A673 (cell line): ENCODE measurements at regions not wholly inside any gene's neighbourhood (a gene's known extent, or its start where the extent isn't known, plus 50 kb on each side); places are given as distances from the start of the nearest gene placed in this dataset.
A peak's percentile ranks its signal among the peaks of the same experiment; 100 is the strongest.

ENCODE experiments used
- EZH2 ChIP-seq: fragments of 200-600 bp; sonication (generic); IDR thresholded peaks from 2 replicates; pipeline ENCODE4 v1.6.1; 2017; ENCODE audit warnings: borderline replicate concordance, low read depth, mild to moderate bottlenecking, mixed read lengths, antibody characterized with exemption, low read length; ENCODE audit not compliant: poor library complexity, severe bottlenecking
- TF ChIP-seq, protein P1 (sequence below): fragments of 300-800, 200-600 bp; sonication (generic); conservative IDR thresholded peaks from 2 replicates; pipeline ENCODE4 v1.5.1; 2017; ENCODE audit warnings: low read depth, mild to moderate bottlenecking, antibody characterized with exemption, low read length, moderate library complexity, mixed read lengths

- TF ChIP-seq, protein P1, sequence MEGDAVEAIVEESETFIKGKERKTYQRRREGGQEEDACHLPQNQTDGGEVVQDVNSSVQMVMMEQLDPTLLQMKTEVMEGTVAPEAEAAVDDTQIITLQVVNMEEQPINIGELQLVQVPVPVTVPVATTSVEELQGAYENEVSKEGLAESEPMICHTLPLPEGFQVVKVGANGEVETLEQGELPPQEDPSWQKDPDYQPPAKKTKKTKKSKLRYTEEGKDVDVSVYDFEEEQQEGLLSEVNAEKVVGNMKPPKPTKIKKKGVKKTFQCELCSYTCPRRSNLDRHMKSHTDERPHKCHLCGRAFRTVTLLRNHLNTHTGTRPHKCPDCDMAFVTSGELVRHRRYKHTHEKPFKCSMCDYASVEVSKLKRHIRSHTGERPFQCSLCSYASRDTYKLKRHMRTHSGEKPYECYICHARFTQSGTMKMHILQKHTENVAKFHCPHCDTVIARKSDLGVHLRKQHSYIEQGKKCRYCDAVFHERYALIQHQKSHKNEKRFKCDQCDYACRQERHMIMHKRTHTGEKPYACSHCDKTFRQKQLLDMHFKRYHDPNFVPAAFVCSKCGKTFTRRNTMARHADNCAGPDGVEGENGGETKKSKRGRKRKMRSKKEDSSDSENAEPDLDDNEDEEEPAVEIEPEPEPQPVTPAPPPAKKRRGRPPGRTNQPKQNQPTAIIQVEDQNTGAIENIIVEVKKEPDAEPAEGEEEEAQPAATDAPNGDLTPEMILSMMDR, result 0 out of 2 replicates have a peak, but pooled peaks have one; percentile 19
- no peak for TF ChIP-seq EZH2
These were observed 1809.6 kb downstream of the BRINP3 start for GRCh38 chr1:188668083-188668482.
